ENCODE measurements at regions not wholly inside any gene's neighbourhood (a gene's known extent, or its start where the extent isn't known, plus 50 kb on each side); places are given as distances from the start of the nearest gene placed in this dataset.

DNA sequence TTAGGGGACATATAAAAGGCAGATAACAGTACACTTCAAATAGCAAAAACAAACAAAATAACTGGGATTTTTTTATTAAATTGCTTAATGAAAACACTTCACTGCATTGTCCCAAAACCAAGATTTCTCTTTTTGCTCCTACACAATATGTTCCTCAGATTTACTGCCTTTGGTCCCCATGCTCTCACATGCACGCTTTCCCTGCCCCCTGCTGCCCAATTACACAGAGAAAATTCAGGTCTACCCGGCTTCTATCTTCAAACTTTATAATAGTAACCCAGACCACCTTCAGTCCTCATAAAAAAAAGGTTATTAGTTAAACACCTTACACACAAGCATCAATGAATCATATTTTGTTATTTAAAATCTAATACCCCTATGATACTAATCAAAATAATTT is 673.8 kb upstream of the HS3ST5 start:
- BruUV-seq (replicated peaks): no TSS peak
- Histone ChIP-seq H3K4me1 (replicated peaks in 1 of 2; ENCODE audit: control insufficient read depth in 2 of 2, insufficient read depth in 2 of 2, low read length in 2 of 2) (no peaks in the 10 kb centered on the region), H3K4me2 (ENCODE audit: insufficient read depth, low read length) (no peak overlapping the region), H2AFZ (ENCODE audit: low read depth, low read length) (no peak overlapping the region), H3K36me3 (ENCODE audit: control insufficient read depth, insufficient read depth, low read length) (no peaks in the 10 kb centered on the region), H3K27ac (ENCODE audit: extremely low read depth, low read depth, low read length) (no peak overlapping the region), H4K20me1 (replicated peaks; ENCODE audit: control insufficient read depth, insufficient read depth, low read length) (no peaks in the 10 kb centered on the region), H3K79me2 (ENCODE audit: control insufficient read depth, insufficient read depth, low read length) (no peaks in the 10 kb centered on the region), H3K9me3 (replicated peaks; ENCODE audit: control insufficient read depth, insufficient read depth, low read depth, low read length) (no peaks in the 10 kb centered on the region), H3K9ac (ENCODE audit: insufficient read depth in 1 of 2, low read depth in 2 of 2, low read length in 2 of 2) (no peak overlapping the region), H3K9me1 (ENCODE audit: control insufficient read depth, insufficient read depth, low read length) (no peaks in the 10 kb centered on the region), H3K27me3 (ENCODE audit: control insufficient read depth in 2 of 2, insufficient read depth in 2 of 2, low read length in 2 of 2) (no peaks in the 10 kb centered on the region), H3K4me3 (no peak overlapping the region)
- POLR2A ChIA-PET: no interaction called here
- ATAC-seq (no peak), FAIRE-seq (no peak), DNase-seq (ENCODE audit: extremely low read depth in 1 of 4, low spot score in 3 of 4) (no peak)
- TF ChIP-seq NFE2L1 (tag; IDR thresholded peaks at IDR 0.05; ENCODE audit: borderline replicate concordance, low read depth): no peak
- in situ Hi-C loops (cut with MboI) (no loop called here), intact Hi-C loops (cut with micrococcal nuclease) (no loop called here)
- CTCF ChIA-PET (ENCODE audit: low intra/inter-chr PET ratio): no interaction called here
- WGBS (ENCODE audit: insufficient coverage, low coverage, missing lambda C conversion rate): 0% methylated on average over 2 of the region's 2 CpGs

DNA sequence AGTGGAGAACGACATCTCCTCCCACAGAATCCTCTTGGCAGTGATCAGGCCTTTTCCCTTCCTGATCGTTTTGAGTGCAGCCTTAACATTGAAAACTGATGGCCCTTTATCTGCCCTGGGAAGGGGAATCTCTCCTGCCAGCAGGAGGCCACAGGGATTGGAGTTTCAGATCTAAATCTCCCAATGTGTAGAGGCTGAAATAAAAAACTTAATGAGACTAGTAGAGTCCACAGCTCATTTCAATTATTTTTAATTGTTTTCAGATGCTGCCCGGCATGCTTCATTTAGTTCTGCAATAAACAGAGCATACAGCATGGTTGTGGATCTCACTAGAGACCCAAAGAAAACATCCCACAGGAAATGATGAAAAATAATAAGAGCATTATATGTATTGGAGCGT is 662.2 kb upstream of the HS3ST5 start:
- no peak overlapping the region for H3K4me3 ChIP-seq
- no TSS peak for BruUV-seq (replicated peaks)
- in situ Hi-C loops (cut with MboI) (no loop called here), intact Hi-C loops (cut with micrococcal nuclease) (no loop called here)
- H3K9me1 ChIP-seq (ENCODE audit: control insufficient read depth, insufficient read depth, low read length): no peaks in the 10 kb centered on the region
- ChIA-PET POLR2A (no interaction called here), CTCF (ENCODE audit: low intra/inter-chr PET ratio) (no interaction called here)
- no peaks in the 10 kb centered on the region for H4K20me1 ChIP-seq (replicated peaks; ENCODE audit: control insufficient read depth, insufficient read depth, low read length)
- no peak overlapping the region for H2AFZ ChIP-seq (ENCODE audit: low read depth, low read length)
- ATAC-seq: no peak
- H3K4me2 ChIP-seq (ENCODE audit: insufficient read depth, low read length): no peak overlapping the region
- H3K9ac ChIP-seq (ENCODE audit: insufficient read depth in 1 of 2, low read depth in 2 of 2, low read length in 2 of 2): no peak overlapping the region
- no peaks in the 10 kb centered on the region for H3K9me3 ChIP-seq (replicated peaks; ENCODE audit: control insufficient read depth, insufficient read depth, low read depth, low read length)
- no peaks in the 10 kb centered on the region for H3K36me3 ChIP-seq (ENCODE audit: control insufficient read depth, insufficient read depth, low read length)
- no peak for FAIRE-seq
- TF ChIP-seq HDAC2 (IDR thresholded peaks at IDR 0.05): no peak
- no peak for TF ChIP-seq CCNT2 (IDR thresholded peaks at IDR 0.05; ENCODE audit: borderline replicate concordance, extremely low read depth, insufficient read length, low read depth, low read length)
- no peak for TF ChIP-seq ZBTB8A (IDR thresholded peaks at IDR 0.05; ENCODE audit: partially characterized antibody)
- no peak for TF ChIP-seq BACH1 (tag; IDR thresholded peaks at IDR 0.05)
- TF ChIP-seq ZNF263 (CRISPR knock-in tag; IDR thresholded peaks at IDR 0.05; ENCODE audit: borderline replicate concordance): no peak
- TF ChIP-seq MCM5 (IDR thresholded peaks at IDR 0.05; ENCODE audit: low read depth): no peak
- TF ChIP-seq ZNF699 (CRISPR knock-in tag; IDR thresholded peaks at IDR 0.05; ENCODE audit: insufficient replicate concordance): no peak
- no peak for TF ChIP-seq MTA1 (IDR thresholded peaks at IDR 0.05; ENCODE audit: borderline replicate concordance)
- H3K4me1 ChIP-seq (replicated peaks in 1 of 2; ENCODE audit: control insufficient read depth in 2 of 2, insufficient read depth in 2 of 2, low read length in 2 of 2): no peaks in the 10 kb centered on the region
- no peaks in the 10 kb centered on the region for H3K27me3 ChIP-seq (ENCODE audit: control insufficient read depth in 2 of 2, insufficient read depth in 2 of 2, low read length in 2 of 2)
- WGBS (ENCODE audit: insufficient coverage, low coverage, missing lambda C conversion rate): 0% methylated on average over 3 of the region's 4 CpGs
- no peak overlapping the region for H3K27ac ChIP-seq (ENCODE audit: extremely low read depth, low read depth, low read length)
- no peaks in the 10 kb centered on the region for H3K79me2 ChIP-seq (ENCODE audit: control insufficient read depth, insufficient read depth, low read length)
- no peak for DNase-seq (ENCODE audit: extremely low read depth in 1 of 4, low spot score in 3 of 4)

All from K562 (cell line).